ENCODE measurements at regions not wholly inside any gene's neighbourhood (a gene's known extent, or its start where the extent isn't known, plus 50 kb on each side); places are given as distances from the start of the nearest gene placed in this dataset.

DNA sequence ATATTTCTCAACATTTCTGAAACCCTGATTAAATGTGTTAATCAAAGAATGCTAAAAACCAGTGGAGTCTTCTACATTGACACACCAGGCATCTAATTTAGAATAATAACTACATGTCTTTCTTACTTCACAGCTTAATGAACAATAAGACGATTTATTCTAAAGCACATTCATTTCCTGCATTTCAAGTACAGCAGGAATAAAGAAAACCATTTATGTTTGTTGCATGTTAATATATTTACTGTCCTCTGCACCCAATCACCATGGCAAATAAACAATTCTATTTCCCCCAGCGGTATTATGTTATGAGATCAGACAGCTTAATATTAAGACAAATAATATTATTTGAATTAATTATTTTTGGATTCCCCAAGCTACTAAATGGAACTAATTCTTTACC lies 1336.3 kb upstream of the CADM2 start:
- CTCF ChIA-PET = no interaction called here
- no peak for ATAC-seq

DNA sequence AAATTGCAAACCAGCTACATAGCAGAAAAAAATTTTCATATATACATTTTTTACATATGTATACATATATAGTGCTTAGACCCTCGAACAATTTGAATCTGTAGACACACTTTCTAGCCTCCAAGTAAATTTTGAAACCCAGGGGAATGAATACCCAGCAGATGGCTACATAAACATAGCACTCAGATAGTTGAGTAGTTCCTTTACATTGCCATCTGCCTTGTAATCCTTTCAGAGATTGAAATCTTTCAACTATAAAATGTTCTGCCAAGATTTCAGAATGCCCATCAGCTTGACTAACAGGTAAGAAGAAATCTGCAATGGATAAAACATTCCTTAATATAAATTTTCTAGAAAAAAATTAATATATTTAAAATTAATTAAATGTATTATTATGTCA lies 1333.5 kb upstream of the CADM2 start:
- no peaks in the 10 kb centered on the region for H3K27me3 ChIP-seq (ENCODE audit: low read length)
- no TSS peak for BruUV-seq (replicated peaks)
- CTCF ChIA-PET = no interaction called here
- no peaks in the 10 kb centered on the region for H3F3A ChIP-seq (ENCODE audit: low read length, unreplicated experiment)
- H4K20me1 ChIP-seq (ENCODE audit: low read length) = no peaks in the 10 kb centered on the region
- no peak overlapping the region for H3K9ac ChIP-seq (ENCODE audit: low read length)
- ATAC-seq (no peak), DNase-seq (no peak)
- no peak for TF ChIP-seq EZH2phosphoT487 (IDR thresholded peaks at IDR 0.05; ENCODE audit: borderline replicate concordance, low read length)
- TF ChIP-seq, protein P1, sequence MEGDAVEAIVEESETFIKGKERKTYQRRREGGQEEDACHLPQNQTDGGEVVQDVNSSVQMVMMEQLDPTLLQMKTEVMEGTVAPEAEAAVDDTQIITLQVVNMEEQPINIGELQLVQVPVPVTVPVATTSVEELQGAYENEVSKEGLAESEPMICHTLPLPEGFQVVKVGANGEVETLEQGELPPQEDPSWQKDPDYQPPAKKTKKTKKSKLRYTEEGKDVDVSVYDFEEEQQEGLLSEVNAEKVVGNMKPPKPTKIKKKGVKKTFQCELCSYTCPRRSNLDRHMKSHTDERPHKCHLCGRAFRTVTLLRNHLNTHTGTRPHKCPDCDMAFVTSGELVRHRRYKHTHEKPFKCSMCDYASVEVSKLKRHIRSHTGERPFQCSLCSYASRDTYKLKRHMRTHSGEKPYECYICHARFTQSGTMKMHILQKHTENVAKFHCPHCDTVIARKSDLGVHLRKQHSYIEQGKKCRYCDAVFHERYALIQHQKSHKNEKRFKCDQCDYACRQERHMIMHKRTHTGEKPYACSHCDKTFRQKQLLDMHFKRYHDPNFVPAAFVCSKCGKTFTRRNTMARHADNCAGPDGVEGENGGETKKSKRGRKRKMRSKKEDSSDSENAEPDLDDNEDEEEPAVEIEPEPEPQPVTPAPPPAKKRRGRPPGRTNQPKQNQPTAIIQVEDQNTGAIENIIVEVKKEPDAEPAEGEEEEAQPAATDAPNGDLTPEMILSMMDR (conservative IDR thresholded peaks at IDR 0.05; ENCODE audit: low read depth, low read length) = no peak
- TF ChIP-seq EZH2 (IDR thresholded peaks at IDR 0.05; ENCODE audit: low read length, unreplicated experiment) = no peak
- POLR2A ChIA-PET (ENCODE audit: unreplicated experiment) = no interaction called here
- H3K9me2 ChIP-seq (replicated peaks; ENCODE audit: low read length) = no peaks in the 10 kb centered on the region
- H3K4me1 ChIP-seq (ENCODE audit: insufficient read depth, low read length) = no peaks in the 10 kb centered on the region
- no peak overlapping the region for H3K27ac ChIP-seq (ENCODE audit: low read length)
- H3K4me3 ChIP-seq (ENCODE audit: low read length) = no peak overlapping the region
- no peak overlapping the region for H2AFZ ChIP-seq (ENCODE audit: low read length)
- H3K4me2 ChIP-seq (ENCODE audit: low read length) = no peak overlapping the region
- H3K9me3 ChIP-seq (ENCODE audit: low read length) = no peaks in the 10 kb centered on the region
- no peaks in the 10 kb centered on the region for H3K36me3 ChIP-seq (ENCODE audit: low read depth, low read length)
- H3K79me2 ChIP-seq (ENCODE audit: low read length) = no peaks in the 10 kb centered on the region
- intact Hi-C loops (cut with micrococcal nuclease) = no loop called here

More for the DNA sequence above, 1336.3 kb upstream of the CADM2 start:
- no peak for DNase-seq
- Histone ChIP-seq H4K20me1 (ENCODE audit: low read length) (no peaks in the 10 kb centered on the region), H3K4me1 (ENCODE audit: insufficient read depth, low read length) (no peaks in the 10 kb centered on the region), H3K27me3 (ENCODE audit: low read length) (no peaks in the 10 kb centered on the region), H2AFZ (ENCODE audit: low read length) (no peak overlapping the region), H3K9me2 (replicated peaks; ENCODE audit: low read length) (no peaks in the 10 kb centered on the region), H3K79me2 (ENCODE audit: low read length) (no peaks in the 10 kb centered on the region), H3K9me3 (ENCODE audit: low read length) (no peaks in the 10 kb centered on the region), H3K4me3 (ENCODE audit: low read length) (no peak overlapping the region), H3K9ac (ENCODE audit: low read length) (no peak overlapping the region), H3F3A (ENCODE audit: low read length, unreplicated experiment) (no peaks in the 10 kb centered on the region), H3K36me3 (ENCODE audit: low read depth, low read length) (no peaks in the 10 kb centered on the region), H3K4me2 (ENCODE audit: low read length) (no peak overlapping the region), H3K27ac (ENCODE audit: low read length) (no peak overlapping the region)
- TF ChIP-seq EZH2phosphoT487 (IDR thresholded peaks at IDR 0.05; ENCODE audit: borderline replicate concordance, low read length) = no peak
- TF ChIP-seq EZH2 (IDR thresholded peaks at IDR 0.05; ENCODE audit: low read length, unreplicated experiment) = no peak
- TF ChIP-seq, protein P1 (conservative IDR thresholded peaks at IDR 0.05; ENCODE audit: low read depth, low read length) = no peak
- POLR2A ChIA-PET (ENCODE audit: unreplicated experiment) = no interaction called here
- no TSS peak for BruUV-seq (replicated peaks)
- intact Hi-C loops (cut with micrococcal nuclease) = no loop called here

DNA sequence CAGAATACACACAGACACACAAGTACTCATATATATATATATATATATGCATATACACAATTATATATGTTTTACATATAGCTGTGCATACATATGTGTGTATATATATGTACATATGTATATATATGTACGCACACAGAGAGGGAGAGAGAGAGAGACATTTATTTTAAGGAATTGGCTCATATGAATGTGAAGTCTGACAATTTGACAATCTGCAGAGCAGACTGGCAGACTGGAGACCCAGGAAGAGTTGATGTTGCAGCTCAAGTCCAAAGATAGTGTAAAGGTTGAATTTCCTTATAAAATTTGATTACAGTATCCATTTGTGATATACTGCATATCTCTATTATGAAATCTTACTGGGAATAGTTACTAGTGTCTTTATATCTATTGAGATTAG lies 1330.3 kb upstream of the CADM2 start:
- no peaks in the 10 kb centered on the region for H3K9me3 ChIP-seq (ENCODE audit: low read length)
- no TSS peak for BruUV-seq (replicated peaks)
- no peak overlapping the region for H3K9ac ChIP-seq (ENCODE audit: low read length)
- TF ChIP-seq EZH2 (IDR thresholded peaks at IDR 0.05; ENCODE audit: low read length, unreplicated experiment) = no peak
- TF ChIP-seq EZH2phosphoT487 (IDR thresholded peaks at IDR 0.05; ENCODE audit: borderline replicate concordance, low read length) = no peak
- TF ChIP-seq, protein P1 (conservative IDR thresholded peaks at IDR 0.05; ENCODE audit: low read depth, low read length) = no peak
- H3K4me3 ChIP-seq (ENCODE audit: low read length) = no peak overlapping the region
- H3K27me3 ChIP-seq (ENCODE audit: low read length) = no peaks in the 10 kb centered on the region
- H2AFZ ChIP-seq (ENCODE audit: low read length) = no peak overlapping the region
- H4K20me1 ChIP-seq (ENCODE audit: low read length) = no peaks in the 10 kb centered on the region
- no peak overlapping the region for H3K27ac ChIP-seq (ENCODE audit: low read length)
- no peaks in the 10 kb centered on the region for H3K9me2 ChIP-seq (replicated peaks; ENCODE audit: low read length)
- no peaks in the 10 kb centered on the region for H3K79me2 ChIP-seq (ENCODE audit: low read length)
- no peak overlapping the region for H3K4me2 ChIP-seq (ENCODE audit: low read length)
- ChIA-PET CTCF (no interaction called here), POLR2A (ENCODE audit: unreplicated experiment) (no interaction called here)
- H3K4me1 ChIP-seq (ENCODE audit: insufficient read depth, low read length) = no peaks in the 10 kb centered on the region
- no peaks in the 10 kb centered on the region for H3K36me3 ChIP-seq (ENCODE audit: low read depth, low read length)
- DNase-seq (no peak), ATAC-seq (no peak)
- H3F3A ChIP-seq (ENCODE audit: low read length, unreplicated experiment) = no peaks in the 10 kb centered on the region
- intact Hi-C loops (cut with micrococcal nuclease) = no loop called here
